Brain pericyte (primary cell): ENCODE measurements at regions not wholly inside any gene's neighbourhood (a gene's known extent, or its start where the extent isn't known, plus 50 kb on each side); places are given as distances from the start of the nearest gene placed in this dataset.

ENCODE experiments used
- DNase-seq: peaks from one replicate; pipeline ENCODE4 v3.0.0-alpha.2; 2012; ENCODE audit warnings: low read depth, low spot score

DNA sequence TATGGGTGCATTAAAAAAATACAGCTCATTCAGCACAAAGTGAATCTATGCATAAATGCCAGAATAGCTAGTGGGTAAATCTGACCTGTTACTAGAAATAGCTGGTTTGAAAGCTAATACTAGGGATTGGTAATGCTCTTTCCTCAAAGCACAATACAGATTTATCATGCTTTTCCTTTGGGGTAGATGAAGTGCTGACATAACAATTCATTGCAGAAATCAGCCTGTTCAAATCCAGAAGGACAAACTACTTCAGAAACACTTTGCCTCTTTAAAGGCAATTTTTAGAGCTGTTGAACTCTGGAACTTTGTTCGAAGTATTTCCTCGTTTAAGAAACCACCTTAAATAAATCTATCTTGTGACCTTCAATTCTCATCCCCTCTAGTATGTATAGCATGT is 957.9 kb downstream of the ARAP2 start:
- DNase-seq: no peak

DNA sequence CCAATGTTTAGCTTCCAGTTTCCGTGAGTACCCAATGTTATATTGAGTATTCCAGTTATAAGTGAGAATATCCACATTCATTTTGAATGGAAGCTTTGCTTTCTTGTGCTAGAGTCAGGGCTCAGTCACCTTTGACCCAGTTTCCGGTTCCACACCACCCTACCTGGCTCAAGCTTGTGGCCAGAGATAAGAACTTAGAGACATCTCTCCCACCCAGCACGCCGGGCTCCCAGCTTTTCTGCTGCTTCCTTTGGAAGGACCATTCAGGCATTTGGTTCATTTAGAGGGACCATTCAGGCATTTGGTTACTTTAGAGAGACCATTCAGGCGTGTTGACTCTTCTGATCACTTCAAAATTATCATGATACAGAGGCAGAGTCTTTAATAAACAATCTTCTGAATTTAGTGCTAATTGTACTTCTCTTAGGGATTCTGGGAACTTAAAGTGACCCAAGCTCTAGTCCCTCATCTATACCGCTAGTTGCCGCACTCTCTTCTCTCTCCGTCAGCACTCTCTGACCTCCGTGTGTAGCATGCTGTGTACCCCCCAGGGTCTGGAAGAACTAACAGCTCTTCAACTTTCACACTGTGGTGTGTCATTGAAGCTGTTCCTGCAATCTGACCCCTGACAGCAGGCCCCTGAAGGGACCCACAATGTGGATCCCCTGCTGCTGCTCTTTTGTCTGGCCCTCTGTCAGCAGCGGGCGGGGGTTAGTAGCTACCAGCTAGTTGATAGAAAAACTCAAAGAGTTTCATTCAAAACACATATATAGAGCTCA is 943.1 kb downstream of the ARAP2 start:
- no peak for DNase-seq

DNA sequence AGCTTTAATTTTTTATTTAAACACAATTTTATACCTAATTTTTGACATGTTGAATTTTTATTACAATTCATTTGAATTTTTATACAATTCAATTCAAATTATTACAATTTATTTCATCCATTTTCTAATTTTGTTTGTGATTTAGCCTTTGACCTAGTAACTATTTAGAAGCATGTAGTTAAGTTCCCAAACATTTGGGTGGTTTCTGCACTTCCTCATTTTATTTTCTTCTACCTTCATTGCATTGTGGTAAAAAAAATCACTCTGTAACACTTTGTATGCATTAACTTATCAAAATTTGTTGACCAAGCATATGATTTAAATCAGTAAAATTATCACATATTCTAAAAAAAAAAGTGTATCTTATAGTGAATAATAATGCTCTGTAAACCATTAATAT is 928.9 kb downstream of the ARAP2 start:
- DNase-seq: no peak

- no peak for DNase-seq
Observed at GRCh38 chr4:35325908-35326453, 918.3 kb downstream of the ARAP2 start.

- DNase-seq: no peak
Observed at GRCh38 chr4:35342833-35343232, 901.5 kb downstream of the ARAP2 start.

GRCh38 chr4:35347276-35347675 is 897.0 kb downstream of the ARAP2 start:
- DNase-seq: no peak

DNA sequence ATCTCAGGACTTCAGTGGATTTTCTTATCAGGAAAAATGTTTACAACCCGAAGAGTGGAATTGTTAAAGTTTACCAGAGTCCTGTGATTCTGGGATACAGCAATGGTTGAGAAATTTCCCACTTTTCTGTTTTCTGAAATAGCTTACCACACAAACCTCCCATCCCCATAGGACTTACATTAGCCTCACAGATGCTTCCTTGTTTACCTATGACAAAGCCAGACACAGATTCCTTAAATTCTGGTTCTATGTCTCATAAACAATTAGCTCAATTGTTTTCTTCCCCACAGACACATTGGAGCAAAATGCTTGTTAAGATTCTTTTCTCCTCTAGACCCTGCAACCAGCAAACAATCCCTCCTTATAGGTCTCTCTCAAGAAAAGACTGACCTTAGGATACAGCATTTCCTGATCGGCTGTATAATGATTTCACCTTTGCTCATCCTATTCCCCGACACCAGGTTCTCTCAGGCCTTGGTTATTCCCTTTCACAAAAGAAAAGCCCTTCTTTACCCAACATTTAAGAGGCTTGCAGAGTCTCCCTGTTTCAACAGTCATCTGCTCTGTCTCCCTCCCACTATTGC is 886.2 kb downstream of the ARAP2 start:
- DNase-seq: no peak

DNA sequence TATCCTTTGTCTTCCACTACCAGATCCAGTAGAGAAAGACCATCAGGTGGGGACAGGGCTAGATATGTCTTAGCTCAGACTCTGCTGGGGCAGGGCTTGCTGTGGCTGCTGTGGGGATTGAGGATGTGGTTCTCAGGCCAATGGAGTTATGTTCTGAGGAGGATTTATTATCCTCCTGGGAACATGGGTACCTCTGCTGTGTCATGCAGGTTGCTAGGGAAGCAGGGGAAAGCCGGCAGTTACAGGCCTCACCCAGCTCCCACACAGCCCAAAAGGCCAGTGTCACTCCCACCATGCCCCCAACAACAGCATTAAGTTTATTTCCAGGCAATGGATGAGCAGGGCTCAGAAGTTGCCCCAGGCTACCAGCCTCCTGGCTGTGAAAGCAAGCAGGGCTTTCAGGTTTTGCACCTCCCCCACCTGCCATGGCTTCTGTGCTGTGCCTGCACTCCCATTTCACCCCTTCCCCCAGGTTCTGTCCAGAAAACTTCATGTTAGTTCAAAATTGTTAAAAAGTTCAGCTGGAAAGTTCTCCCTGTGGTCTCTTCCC is 879.9 kb downstream of the ARAP2 start:
- no peak for DNase-seq

GRCh38 chr4:35365186-35365585 is 879.1 kb downstream of the ARAP2 start:
- no peak for DNase-seq

- DNase-seq: no peak
Observed at GRCh38 chr4:35399912-35400311, 844.4 kb downstream of the ARAP2 start.

GRCh38 chr4:35423104-35423503 is 821.2 kb downstream of the ARAP2 start:
- no peak for DNase-seq

GRCh38 chr4:35447474-35447873 is 796.8 kb downstream of the ARAP2 start:
- DNase-seq: no peak

DNA sequence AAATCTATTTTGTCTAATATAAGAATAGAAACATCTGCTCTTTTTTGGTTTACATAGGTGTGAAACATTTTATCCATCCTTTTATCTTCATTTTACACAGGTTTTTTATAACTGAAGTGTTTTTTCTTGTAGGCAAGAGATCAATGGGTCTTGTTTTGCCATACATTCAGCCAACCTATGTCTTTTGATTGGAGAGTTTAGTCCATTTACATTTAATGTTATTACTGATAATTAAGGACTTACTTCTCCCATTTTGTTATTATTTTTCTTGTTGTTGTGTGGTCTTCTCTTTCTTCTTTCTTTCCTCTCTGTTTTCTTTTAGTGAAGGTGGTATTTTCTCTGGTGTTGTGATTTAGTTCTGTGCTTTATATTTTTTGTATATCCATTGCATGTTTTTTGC is 785.3 kb downstream of the ARAP2 start:
- DNase-seq: no peak

- DNase-seq: no peak
Observed at GRCh38 chr4:35461931-35462659, 782.2 kb downstream of the ARAP2 start.

DNA sequence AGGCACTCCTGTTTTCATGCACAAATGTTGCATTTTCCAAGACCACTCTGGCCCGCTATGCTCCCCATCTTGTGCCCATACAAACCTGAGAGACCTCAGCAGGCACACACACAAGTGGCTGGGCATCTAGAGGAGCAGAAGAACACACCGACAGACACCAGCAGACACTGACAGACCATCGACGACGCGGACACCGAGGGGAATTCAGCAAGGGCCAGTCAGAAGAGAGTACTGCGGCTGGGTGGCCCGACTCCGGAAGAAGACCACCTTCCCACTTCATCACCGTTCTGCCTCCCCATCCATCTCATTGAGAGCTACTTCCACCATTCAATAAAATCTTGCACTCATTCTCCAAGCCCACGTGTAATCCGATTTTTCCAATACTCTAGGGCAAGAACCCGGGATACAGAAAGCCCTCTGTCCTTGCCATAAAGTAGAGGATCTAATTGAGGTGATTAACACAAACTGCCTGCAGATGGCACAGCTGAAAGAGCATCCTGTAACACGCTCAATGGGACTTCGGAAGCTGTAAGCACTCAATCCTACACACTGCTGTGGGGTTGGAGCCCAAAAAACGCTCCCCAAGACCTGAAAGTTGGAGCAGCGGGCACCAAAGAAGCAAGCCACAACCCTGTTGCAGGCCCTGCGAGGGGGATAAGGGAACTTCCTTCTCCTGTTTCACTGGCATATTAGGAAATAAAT is 780.9 kb downstream of the ARAP2 start:
- no peak for DNase-seq

- no peak for DNase-seq
Observed at GRCh38 chr4:35464964-35465528, 779.3 kb downstream of the ARAP2 start.

DNA sequence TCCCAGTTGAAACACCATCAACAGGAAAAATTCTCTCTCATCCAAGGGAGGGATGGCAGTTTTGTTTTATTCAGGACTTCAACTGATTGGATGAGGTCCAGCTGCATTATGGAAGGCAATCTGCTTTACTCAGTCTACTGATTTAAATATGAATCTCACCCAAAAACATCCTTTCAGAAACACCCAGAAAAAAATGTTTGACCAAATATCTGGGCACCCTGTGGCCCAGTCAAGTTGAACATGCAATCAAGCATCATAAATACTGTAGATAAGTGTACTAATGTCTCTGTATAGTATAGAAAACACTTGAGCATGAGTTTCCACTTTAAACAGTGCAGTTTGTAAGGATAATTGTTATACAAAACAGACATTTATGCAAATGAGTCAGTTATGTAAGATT is 753.2 kb downstream of the ARAP2 start:
- no peak for DNase-seq

GRCh38 chr4:35493977-35494376 is 750.3 kb downstream of the ARAP2 start:
- no peak for DNase-seq

GRCh38 chr4:35494955-35495354 is 749.4 kb downstream of the ARAP2 start:
- DNase-seq: no peak

- DNase-seq: no peak
Observed at GRCh38 chr4:35500812-35501211, 743.5 kb downstream of the ARAP2 start.

GRCh38 chr4:35503435-35503834 is 740.9 kb downstream of the ARAP2 start:
- DNase-seq: no peak
